NCI-H82 treated with DMSO at 0.1 percent for 48 hours (cell line): ENCODE measurements at regions not wholly inside any gene's neighbourhood (a gene's known extent, or its start where the extent isn't known, plus 50 kb on each side); places are given as distances from the start of the nearest gene placed in this dataset.
A peak's percentile ranks its signal among the peaks of the same experiment; 100 is the strongest.

ENCODE experiments used
- DNase-seq: peaks from one replicate; lab custom pipeline; 2025; ENCODE audit not compliant: unreplicated experiment; lab: John Stamatoyannopoulos, UW

DNA sequence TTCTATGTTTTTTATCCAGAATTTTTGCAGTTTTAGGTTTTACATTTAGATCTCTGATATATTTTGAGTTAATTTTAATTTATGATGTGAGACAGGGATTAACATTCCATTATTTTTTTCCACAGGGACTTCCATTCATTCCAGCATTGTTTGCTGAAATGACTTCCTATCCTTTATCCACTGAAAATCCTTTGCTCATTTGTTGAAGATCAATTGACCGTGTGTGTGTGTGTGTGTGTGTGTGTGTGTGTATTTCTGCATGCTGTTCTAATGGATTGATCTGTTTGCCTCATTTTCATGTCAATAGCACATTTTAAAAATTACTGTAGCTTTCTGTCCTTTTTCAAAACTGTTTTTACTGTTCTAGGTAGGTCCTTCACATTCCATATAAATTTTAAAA lies 480.3 kb downstream of the DSC3 start:
- no peak for DNase-seq

DNA sequence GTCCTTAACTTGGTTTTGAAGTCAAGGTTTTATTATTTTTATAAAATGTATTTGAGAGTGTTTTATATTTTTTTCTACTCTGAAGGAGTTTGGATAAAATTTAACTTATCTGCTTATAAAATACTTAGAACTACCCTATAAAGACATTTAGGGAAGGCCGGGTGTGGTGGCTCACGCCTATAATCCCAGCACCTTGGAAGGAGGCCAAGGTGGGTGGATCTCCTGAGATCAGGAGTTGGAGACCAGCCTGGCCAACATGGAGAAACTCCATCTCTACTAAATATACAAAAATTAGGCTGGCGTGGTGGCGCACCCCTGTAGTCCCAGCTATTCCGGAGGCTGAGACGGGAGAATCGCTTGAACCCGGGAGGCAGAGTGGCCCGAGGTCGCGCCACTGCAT lies 486.4 kb downstream of the DSC3 start:
- DNase-seq, result no peak

DNA sequence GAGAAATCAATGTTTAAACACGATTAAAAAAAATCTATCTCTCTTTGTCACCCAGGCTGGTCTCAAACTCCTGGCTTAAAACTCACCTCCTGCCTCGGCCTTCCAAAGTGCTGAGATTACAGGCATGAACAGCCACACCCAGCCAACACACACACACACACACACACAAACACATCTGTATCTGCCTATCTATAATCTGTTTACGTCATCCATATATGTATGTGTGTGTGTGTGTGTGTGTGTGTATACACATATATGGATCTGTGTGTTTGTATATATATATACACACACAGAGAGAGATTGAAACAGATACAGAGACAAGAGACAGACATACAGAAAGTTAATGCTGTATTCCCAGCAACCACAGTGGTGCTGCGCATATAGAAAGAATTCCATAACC lies 497.1 kb downstream of the DSC3 start:
- DNase-seq, result no peak

DNA sequence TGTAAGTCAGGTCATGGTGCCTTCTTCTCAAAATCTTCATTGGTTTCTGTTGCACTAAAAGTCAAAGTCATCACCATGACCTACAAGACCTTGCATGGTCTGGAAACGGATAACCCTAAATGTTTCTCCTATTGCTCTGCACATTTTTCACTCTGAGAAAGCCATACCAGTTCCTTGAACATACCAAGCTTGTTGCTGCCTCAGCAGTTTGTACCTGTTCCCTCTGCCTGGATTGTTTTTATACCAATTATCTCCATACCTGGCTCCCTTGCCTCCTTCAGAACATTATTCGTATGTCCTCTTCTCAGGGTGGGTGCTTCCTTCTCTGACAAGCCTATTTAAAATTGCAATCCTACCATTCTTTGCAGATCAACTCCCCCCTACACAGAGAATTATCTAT lies 498.4 kb downstream of the DSC3 start:
- no peak for DNase-seq

DNA sequence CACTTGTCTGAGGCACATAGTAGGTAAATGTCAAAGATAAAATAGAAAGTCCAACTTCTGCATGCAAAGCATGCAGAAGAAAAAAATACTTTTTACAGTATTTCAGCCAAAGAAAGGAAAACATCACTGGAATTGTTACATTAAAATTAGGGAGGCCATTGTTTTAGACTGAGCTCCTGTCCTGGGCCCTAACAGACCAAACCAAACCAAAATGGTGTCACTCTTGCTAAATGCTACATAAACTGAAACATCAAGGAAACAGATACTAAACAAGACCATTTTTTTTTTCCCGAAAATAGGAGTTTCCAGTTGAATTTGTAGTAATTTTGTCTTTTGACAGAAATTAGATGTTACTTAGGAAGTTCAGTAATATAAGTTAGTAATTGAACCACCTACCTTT lies 508.8 kb downstream of the DSC3 start:
- DNase-seq, result no peak

DNA sequence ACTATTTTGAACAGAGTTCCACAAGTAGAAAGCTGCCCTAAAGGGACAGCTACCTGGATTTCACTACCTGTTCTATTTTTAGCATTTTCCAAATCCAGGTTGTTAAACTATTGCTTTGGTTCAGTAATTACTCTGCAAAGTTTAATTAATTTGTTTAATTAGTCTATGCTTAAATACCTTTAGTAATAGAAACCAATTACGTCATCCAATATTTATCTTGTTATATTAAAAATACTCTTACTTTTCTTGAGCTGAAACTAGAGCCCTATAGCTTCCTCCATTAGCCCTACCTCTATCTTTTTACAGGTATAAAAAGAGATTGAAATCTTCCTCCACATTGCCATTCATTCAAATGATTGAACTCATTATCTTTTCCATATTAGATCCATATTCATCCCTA lies 514.6 kb downstream of the DSC3 start:
- no peak for DNase-seq

DNA sequence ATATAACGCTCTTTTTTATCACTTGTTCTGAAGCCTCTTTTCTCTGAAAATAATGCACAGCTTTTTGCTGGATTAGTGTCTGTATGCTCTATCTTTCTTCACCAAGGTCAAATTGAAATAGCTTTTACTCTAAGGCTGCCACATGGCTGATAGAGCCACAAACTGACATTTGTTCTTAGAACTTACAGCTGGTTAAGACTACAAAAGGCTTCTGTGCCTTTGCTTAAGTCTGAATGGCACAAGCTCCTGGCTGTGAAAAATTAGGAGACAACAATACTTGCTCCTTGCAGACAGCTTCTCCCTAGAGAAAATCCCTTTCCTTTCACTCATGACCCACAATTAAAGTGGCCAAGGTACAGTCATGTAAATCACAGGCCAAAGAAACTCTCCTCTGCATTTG lies 515.3 kb downstream of the DSC3 start:
- no peak for DNase-seq

DNA sequence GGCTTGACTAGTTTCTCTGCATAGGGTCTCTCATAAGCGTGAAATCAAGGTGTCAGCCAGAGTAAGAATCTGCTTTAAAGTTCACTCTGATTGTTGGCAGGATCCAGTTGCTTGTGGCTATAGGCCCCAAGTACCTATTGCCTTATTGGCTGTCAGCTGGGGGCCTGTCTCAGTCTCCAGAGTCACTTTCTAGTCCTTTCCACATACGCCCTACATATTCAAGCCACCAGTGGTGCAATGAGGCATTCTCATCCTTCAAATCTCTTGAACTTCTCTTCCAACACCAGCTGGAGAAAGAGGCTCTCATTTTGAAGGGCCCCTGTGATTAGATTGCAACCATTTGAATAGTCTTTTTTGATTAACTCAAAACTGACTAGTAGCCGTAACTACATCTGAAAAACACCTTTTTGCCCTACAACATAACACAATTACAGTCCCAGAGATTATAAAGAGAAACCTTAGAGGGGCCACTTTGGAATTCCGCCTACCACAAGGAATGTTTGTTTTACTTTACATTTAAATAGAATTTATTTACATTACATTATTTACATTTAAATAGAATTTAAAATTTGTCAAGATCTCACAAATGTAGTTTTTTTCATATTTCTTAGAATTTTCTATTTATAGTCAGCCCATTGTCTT lies 520.1 kb downstream of the DSC3 start:
- no peak for DNase-seq

DNA sequence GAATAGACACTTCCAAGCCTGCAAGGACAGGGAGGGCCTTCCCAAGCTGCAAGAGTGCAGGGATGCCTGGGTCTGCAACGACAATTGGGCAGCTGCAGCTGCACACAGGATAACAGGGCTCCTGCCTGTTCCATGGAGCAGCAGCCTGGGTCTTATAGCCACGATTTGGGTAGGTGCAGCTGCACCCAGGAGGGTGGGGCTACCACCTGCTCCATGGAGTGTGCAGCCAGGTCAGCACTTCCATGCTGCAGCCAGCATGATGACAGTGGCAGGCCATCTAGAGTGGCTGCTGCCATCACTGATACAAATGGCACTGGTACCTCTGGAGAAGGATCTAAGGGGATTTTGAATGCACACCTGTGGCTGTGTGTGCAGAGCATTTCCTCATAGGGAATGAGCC lies 528.5 kb downstream of the DSC3 start:
- DNase-seq, result no peak

DNA sequence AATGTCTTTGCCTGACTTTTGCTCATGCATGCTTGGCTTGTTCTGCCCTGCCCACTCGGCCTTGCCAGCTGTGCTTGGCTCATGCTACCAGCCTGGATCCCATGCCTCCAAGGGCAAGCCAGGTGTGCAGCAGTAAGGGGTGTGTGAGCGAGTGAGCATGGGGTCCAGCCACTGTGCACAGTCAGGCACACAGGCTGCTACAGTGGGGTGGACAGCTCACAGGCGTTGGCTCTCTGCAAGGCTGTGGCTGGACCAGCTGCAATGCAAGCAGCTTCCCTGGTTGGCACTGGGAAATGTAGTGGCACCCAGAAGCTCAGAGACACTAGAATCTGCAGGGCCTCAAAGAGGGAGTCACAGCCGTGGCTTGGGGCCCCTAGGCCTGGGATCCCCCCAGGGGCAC lies 529.7 kb downstream of the DSC3 start:
- DNase-seq, result no peak

DNA sequence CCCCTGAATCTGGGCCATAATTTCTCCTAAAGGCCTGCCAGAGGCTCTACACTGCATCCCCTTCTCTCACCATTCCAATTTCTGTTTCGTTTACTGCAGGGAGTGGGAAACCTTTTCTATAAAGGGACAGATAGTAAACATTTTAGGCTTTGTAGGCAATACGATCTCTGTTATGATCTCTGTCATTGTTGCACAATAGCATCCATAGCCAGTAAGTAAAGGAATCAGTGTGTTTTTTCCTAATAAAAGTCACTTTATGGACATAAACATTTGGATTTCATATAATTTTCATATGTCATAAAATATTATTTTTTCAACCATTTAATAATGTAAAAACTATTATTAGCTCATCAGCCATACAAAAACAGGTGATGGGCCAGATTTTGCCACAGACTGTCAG lies 531.7 kb downstream of the DSC3 start:
- no peak for DNase-seq

DNA sequence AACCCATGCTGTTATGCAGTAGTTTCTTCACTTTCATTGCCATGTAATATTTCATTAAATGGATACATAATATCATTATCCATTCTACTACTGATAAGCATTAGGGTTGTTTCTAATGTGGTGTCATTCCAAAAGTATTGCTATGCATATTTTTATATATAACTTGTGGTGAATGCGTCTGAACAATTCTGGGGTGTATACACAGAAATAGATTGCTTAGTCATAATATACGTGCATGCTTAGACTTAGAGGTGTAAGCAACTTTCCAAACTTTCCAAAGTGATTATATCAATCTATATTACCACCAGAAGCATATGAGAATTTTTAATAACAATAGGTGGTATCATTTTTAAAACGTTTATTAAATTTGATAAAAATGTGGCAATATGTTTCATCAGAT lies 540.9 kb downstream of the DSC3 start:
- no peak for DNase-seq

DNA sequence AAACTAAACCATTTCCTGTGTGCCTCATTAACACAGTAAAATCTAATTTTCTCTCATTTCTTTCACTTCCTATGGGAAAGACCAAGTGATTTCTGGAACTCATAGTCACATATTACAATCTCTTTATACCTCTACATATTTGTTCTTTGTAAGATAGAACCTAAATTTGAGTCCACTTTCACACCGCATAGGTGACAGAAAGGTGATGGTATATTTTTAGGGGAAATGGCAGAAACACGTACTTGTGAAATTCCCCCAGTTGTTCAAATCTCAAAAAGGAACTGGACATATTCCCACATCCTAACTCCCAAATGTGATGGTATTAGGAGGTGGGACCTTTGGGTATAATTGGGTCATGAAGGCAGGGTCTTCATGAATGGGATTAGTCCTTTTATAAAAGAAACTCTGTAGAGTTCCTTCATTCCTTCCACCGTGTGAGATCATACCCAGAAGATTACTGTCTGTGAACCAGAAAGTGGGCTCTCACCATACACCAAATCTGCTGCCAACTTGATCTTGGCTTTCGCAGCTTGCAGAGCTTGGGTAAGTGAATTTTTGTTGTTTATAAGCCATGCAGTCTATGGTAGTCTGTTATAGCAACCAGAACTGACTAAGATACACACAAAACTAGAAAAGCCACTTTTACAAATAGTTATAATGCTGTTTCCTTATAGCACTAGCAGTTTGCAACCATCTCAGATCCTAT lies 542.1 kb downstream of the DSC3 start:
- no peak for DNase-seq

DNA sequence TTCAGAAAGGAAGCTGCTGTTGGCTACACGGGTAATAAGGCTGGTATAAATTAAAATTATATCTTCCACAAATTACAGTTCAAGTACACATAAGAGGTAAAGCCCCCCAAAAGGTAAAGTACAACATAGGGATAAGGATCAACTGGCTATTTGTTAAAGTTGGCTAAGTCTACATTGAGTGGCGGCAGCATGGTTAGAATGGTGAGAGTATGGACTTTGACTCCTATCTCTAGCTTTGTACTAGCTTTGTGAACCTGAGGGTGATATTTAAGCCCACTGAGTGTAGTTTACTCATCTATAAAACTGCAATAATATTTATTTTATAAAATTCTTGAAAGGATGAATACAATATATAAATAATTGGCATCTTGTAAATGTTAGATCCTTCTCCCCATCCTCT lies 542.8 kb downstream of the DSC3 start:
- DNase-seq, result no peak

DNA sequence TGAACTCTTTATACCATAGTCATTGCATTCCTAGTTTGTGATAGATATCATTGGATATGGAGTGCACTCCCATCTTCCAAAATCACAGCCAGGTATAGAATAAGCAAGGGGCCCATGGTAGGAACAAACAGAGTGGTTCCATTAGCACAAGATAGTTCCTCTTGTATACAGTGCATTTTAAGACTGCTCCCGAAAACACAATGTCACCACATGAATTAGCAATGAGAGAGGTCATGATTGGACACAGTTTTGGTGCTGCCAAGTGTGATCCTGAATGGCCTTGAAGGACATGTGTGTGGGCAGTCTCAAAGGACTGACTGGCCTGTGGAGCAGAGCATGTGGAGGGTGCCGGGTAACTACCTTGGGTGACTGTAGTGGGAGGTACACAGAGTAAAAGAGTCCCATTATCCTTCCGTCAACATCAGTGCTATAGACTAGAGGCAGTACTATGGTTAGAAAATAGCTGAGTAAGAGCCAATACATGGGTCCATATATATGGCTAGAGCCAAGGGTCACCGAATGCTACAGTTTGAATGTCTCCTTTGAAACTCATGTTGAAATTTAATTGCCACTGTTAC lies 549.9 kb downstream of the DSC3 start:
- DNase-seq, result no peak

DNA sequence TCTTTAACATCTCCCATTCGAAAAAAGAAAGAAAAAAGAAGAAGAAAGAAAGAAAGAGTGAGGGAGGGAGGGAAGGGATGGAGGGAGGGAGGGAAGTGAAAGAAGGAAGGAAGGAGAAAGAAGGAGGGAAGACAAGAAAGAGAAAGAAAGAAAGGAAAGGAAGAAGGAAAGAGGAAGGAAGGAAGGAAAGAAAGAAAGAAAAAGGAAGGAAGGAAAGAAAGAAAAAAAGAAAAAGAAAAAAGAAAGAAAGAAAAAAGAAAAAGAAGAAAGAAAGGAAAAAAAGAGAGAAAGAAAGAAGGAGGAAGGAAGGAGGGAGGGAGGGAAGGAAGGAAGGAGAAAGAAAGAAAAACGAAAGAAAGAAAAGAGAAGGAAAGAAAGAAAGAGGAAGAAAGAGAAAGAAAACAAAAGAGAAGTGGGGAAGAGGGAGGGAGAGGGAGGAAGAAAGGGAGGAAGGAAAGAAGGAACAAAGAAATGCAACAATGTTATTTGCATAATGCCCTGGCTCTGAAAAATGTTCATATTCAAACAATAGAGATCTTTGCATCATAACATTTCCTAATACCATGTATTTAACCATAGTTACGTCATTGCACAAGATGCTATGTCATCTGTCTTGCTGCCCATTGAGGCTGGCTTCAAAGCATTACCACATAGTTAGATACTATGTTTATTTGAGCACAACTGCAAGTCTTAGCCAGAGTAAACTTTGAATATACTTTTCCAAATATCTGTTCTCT lies 550.6 kb downstream of the DSC3 start:
- no peak for DNase-seq

DNA sequence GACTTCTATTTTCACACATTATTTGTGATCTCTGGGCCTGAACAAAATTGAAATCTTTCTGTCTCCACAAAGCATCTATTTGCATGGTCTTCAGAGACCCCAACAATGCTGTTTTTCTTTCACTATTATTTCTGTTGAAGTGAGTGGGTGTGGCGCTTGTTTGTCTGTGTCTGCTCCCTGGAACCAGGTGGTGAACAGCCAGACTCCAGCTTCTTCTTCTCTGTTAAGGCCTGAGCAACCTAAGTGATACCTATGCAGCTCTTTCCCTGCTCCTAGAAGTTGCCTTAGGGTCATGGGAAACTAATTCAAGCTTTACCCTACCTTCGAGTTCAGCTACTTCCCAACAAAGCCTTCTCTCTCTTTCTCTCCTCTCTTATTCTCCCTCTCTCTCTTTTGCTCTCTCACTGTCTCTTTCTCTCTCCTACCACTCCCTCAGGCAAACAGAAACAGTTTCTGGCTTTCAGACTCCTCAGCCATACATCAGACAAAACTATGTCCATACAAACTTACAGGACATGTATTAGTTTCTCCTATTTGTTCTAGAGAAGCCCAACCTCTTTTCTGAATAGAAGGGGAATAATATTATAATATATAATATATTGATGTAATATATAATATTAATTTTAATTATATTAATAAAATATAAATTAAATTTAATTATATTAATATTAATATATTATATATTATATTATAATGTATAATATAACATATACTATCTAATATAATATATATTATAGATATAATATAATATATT lies 552.5 kb downstream of the DSC3 start:
- DNase-seq, result no peak

DNA sequence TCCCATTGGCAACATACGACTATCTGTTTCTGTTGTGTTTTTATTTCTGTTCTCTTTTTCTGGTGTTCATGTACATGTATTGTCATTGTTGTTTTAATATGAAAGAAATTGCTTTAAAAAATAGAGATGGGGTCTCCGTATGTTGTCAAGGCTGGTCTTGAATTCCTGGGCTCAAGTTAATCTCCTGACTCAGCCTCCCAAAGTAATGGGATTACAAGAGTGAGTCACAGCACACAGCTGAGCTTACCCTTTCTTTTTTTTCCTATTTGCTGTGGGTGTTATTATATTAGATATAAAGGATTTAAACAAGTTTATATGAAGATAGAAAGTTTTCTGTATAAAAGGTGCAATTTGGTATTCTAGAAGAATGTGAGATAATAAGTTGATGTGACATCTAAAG lies 554.6 kb downstream of the DSC3 start:
- DNase-seq, result peak; percentile 26

DNA sequence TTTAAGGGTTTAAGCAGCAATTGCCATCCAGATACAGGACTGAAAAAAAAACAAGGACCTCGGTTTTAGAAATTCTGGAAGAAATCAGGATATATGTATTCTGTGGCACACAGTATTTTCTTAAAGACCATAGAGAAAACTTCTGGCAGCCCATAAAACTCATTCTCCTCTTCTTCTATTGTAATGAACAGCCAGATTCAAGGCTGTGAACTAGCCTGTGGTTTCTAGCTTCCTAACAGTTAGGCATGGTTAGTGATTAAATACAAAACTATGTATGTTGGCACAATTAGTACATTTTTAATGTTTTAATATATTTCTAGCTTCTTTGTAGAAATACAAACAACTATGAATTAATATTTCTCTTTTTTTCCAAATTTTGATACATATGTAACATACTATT lies 555.7 kb downstream of the DSC3 start:
- DNase-seq, result no peak

DNA sequence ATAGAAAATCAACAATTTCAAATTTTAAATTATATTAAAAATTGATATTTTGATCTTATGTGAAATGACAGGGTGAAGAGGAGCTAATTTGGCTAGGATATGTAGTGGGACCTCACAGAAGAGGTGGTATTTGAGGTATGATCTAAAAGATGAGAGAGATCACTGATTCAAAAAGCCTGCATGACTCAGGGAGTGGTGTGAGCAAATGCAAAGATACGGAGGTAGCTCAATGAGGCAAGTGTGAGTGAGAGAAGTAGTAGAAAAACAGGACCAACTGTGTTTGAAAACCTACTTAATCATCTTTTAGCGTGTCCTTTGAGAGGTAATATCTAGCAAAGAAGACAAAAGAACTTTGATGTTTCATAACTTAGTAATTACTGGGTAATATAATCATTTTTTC lies 557.5 kb downstream of the DSC3 start:
- DNase-seq, result no peak

DNA sequence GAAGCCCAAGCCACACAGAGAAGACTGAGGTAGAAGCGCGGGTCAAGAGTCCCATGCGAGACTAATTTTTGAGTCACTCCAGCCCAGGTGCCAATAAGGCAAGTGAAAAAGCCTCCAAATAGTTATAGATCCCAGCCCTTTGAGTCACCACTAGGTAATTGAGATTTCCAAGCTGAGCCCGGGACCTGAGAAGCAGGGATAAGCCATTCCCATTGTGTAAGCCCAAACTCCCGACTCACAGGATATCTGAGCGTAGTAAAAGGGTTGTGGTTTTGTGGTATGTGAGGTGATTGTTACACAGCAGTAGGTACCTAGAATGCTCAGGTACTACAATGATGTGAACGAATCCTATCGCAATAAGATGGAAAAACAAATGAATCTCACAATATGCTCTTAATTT lies 560.7 kb downstream of the DSC3 start:
- DNase-seq, result no peak
